ENCODE measurements at regions not wholly inside any gene's neighbourhood (a gene's known extent, or its start where the extent isn't known, plus 50 kb on each side); places are given as distances from the start of the nearest gene placed in this dataset.

DNA sequence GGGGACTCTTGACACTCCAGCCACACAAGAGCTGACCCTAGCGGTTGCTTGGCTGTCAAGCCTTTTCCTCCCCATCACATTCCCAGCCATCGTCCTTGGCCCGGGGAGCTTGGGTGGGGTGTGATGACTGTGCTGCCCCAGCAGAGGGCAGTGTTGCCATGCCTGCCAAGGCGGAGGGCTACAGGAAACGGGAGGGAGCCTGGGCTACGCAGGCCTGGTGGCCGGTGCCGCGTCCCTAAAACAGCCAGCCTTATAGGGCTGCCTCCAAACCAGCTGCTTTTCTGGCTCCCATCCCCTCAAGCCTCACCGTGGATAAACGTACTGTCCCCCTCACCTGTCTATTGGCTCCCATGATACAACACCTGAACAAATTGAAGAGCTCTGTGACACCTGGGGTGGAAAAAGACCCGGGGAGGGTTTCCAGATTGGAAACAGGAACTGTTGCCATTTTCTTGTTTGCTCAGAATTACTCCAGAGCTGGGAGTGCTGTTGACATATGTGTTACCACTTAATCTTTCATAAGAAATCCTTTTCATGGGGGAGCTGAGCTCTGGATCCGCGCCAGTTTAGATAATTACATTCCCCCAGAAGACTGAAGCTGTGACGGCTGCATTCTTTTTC, 72.8 kb upstream of the ASTN2 start (continued):
- TF ChIP-seq, protein P1, sequence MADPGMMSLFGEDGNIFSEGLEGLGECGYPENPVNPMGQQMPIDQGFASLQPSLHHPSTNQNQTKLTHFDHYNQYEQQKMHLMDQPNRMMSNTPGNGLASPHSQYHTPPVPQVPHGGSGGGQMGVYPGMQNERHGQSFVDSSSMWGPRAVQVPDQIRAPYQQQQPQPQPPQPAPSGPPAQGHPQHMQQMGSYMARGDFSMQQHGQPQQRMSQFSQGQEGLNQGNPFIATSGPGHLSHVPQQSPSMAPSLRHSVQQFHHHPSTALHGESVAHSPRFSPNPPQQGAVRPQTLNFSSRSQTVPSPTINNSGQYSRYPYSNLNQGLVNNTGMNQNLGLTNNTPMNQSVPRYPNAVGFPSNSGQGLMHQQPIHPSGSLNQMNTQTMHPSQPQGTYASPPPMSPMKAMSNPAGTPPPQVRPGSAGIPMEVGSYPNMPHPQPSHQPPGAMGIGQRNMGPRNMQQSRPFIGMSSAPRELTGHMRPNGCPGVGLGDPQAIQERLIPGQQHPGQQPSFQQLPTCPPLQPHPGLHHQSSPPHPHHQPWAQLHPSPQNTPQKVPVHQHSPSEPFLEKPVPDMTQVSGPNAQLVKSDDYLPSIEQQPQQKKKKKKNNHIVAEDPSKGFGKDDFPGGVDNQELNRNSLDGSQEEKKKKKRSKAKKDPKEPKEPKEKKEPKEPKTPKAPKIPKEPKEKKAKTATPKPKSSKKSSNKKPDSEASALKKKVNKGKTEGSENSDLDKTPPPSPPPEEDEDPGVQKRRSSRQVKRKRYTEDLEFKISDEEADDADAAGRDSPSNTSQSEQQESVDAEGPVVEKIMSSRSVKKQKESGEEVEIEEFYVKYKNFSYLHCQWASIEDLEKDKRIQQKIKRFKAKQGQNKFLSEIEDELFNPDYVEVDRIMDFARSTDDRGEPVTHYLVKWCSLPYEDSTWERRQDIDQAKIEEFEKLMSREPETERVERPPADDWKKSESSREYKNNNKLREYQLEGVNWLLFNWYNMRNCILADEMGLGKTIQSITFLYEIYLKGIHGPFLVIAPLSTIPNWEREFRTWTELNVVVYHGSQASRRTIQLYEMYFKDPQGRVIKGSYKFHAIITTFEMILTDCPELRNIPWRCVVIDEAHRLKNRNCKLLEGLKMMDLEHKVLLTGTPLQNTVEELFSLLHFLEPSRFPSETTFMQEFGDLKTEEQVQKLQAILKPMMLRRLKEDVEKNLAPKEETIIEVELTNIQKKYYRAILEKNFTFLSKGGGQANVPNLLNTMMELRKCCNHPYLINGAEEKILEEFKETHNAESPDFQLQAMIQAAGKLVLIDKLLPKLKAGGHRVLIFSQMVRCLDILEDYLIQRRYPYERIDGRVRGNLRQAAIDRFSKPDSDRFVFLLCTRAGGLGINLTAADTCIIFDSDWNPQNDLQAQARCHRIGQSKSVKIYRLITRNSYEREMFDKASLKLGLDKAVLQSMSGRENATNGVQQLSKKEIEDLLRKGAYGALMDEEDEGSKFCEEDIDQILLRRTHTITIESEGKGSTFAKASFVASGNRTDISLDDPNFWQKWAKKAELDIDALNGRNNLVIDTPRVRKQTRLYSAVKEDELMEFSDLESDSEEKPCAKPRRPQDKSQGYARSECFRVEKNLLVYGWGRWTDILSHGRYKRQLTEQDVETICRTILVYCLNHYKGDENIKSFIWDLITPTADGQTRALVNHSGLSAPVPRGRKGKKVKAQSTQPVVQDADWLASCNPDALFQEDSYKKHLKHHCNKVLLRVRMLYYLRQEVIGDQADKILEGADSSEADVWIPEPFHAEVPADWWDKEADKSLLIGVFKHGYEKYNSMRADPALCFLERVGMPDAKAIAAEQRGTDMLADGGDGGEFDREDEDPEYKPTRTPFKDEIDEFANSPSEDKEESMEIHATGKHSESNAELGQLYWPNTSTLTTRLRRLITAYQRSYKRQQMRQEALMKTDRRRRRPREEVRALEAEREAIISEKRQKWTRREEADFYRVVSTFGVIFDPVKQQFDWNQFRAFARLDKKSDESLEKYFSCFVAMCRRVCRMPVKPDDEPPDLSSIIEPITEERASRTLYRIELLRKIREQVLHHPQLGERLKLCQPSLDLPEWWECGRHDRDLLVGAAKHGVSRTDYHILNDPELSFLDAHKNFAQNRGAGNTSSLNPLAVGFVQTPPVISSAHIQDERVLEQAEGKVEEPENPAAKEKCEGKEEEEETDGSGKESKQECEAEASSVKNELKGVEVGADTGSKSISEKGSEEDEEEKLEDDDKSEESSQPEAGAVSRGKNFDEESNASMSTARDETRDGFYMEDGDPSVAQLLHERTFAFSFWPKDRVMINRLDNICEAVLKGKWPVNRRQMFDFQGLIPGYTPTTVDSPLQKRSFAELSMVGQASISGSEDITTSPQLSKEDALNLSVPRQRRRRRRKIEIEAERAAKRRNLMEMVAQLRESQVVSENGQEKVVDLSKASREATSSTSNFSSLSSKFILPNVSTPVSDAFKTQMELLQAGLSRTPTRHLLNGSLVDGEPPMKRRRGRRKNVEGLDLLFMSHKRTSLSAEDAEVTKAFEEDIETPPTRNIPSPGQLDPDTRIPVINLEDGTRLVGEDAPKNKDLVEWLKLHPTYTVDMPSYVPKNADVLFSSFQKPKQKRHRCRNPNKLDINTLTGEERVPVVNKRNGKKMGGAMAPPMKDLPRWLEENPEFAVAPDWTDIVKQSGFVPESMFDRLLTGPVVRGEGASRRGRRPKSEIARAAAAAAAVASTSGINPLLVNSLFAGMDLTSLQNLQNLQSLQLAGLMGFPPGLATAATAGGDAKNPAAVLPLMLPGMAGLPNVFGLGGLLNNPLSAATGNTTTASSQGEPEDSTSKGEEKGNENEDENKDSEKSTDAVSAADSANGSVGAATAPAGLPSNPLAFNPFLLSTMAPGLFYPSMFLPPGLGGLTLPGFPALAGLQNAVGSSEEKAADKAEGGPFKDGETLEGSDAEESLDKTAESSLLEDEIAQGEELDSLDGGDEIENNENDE (IDR thresholded peaks at IDR 0.05; ENCODE audit: insufficient replicate concordance, low read length): peak; percentile 34
- no peak; the same call in 1 of the 2 replicates for TF ChIP-seq RBBP5 (IDR thresholded peaks at IDR 0.05; ENCODE audit: borderline replicate concordance, low read depth, low read length)
- peak; percentile 43; the same call in 1 of the 2 replicates for TF ChIP-seq TBP (IDR thresholded peaks at IDR 0.05; ENCODE audit: low read depth, low read length)
- TF ChIP-seq, protein P2, sequence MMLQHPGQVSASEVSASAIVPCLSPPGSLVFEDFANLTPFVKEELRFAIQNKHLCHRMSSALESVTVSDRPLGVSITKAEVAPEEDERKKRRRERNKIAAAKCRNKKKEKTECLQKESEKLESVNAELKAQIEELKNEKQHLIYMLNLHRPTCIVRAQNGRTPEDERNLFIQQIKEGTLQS (IDR thresholded peaks at IDR 0.05; ENCODE audit: insufficient read depth, low read depth, low read length): 0 out of 2 replicates have a peak, but pooled peaks have one; percentile 28
- 0 out of 2 replicates have a peak, but pooled peaks have one; percentile 12 for TF ChIP-seq JUN (IDR thresholded peaks at IDR 0.05; ENCODE audit: low read depth, low read length)
- no peak for TF ChIP-seq SP2 (IDR thresholded peaks at IDR 0.05; ENCODE audit: low read length)
